ENCODE measurements at regions not wholly inside any gene's neighbourhood (a gene's known extent, or its start where the extent isn't known, plus 50 kb on each side); places are given as distances from the start of the nearest gene placed in this dataset.

DNA sequence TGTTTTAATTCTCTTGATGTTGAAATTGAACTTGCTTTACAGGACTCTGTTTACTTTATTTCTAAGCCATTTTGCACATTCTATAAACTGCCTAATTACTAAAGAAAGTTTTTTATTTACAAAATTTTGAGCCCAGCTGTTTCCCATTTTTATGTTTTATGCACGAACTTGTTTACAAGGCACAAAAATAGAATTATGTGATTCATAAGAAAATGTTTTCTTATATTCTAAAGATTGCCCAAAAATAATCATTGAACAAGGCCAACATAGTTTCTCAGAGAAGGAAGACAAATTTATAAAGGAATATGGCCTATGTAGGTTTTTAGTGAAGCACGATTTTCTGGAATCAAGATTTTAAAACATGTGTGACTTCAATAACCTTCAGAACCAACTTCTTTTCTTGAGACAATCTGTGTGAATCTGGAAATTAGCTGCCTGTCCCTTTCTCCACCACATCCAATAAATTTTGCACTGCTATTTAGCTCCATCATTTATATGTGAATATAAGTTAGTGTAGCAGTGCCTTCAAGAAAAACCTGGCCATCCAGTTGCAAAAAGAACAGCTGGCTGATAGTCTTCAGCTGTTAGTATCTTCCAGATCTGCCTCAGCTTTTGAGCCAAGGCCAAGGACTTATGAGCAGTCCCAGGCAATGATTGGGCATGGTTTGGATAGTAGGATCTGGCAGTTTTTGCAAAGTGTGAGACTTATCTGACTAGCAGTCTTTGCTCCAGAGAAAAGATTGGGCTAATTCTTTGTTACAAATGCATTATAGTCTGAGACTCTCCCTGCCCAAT, 253.2 kb upstream of the COL3A1 start:
- Histone ChIP-seq H3K4me3 (replicated peaks; ENCODE audit: low read depth, low read length) (no peak overlapping the region), H3K36me3 (ENCODE audit: control insufficient read depth, insufficient read depth, low read length) (no peaks in the 10 kb centered on the region), H3K27me3 (replicated peaks; ENCODE audit: control insufficient read depth, insufficient read depth, low read length) (no peaks in the 10 kb centered on the region)
- no peak for DNase-seq (ENCODE audit: extremely low read depth, insufficient read length)
- TF ChIP-seq, protein P1, sequence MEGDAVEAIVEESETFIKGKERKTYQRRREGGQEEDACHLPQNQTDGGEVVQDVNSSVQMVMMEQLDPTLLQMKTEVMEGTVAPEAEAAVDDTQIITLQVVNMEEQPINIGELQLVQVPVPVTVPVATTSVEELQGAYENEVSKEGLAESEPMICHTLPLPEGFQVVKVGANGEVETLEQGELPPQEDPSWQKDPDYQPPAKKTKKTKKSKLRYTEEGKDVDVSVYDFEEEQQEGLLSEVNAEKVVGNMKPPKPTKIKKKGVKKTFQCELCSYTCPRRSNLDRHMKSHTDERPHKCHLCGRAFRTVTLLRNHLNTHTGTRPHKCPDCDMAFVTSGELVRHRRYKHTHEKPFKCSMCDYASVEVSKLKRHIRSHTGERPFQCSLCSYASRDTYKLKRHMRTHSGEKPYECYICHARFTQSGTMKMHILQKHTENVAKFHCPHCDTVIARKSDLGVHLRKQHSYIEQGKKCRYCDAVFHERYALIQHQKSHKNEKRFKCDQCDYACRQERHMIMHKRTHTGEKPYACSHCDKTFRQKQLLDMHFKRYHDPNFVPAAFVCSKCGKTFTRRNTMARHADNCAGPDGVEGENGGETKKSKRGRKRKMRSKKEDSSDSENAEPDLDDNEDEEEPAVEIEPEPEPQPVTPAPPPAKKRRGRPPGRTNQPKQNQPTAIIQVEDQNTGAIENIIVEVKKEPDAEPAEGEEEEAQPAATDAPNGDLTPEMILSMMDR (IDR thresholded peaks at IDR 0.05; ENCODE audit: insufficient read depth, low read length, poor library complexity, severe bottlenecking): no peak

DNA sequence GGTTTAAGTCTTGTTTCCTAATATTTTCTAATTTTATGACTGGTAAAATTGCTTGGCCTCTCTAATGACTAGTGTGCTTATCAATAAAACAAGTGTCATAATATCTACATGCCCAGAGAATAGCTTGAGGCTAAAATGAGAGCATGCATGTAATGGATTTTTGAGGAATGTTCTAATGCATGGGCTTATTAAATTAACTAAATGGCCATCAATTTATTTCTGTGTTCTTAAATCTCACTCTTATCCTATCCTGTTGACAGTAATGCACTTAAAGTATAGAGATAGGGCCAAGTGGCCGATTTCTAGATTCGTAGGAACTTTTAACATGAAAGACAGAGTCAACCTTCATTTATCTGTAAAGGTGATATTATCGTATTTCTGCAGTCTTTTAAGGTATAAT, 252.4 kb upstream of the COL3A1 start:
- TF ChIP-seq, protein P1 (IDR thresholded peaks at IDR 0.05; ENCODE audit: insufficient read depth, low read length, poor library complexity, severe bottlenecking): no peak
- DNase-seq (ENCODE audit: extremely low read depth, insufficient read length): no peak
- Histone ChIP-seq H3K4me3 (replicated peaks; ENCODE audit: low read depth, low read length) (no peak overlapping the region), H3K36me3 (ENCODE audit: control insufficient read depth, insufficient read depth, low read length) (no peaks in the 10 kb centered on the region), H3K27me3 (replicated peaks; ENCODE audit: control insufficient read depth, insufficient read depth, low read length) (no peaks in the 10 kb centered on the region)

DNA sequence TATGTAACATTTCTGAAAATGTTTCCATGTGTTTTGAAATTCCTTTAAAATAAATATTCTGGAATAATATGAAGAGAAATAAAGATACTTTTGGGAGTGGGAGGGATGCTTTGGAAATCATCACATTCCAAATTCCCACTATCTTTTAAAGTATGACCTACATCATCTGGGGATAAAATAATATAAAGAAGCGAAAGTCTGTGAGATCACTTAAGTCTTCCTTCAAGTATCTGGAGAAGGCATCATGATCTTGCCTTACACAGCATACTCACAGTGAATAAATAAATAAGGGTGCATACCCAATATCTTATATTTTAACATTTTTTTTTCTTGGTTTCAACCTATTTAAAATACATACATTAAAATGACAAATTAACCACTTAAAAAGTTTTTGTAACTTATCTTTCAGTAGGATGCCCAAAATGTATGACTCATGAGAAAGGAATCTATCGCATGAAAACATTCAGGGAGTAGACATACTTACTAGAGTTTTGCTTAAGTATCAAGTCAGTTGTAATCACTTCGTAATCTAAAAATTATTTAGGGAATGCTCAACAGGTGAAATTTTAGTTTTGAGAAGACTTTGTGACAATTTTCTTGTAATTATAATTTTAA, 248.3 kb upstream of the COL3A1 start:
- DNase-seq (ENCODE audit: extremely low read depth, insufficient read length): no peak
- Histone ChIP-seq H3K36me3 (ENCODE audit: control insufficient read depth, insufficient read depth, low read length) (no peaks in the 10 kb centered on the region), H3K27me3 (replicated peaks; ENCODE audit: control insufficient read depth, insufficient read depth, low read length) (no peaks in the 10 kb centered on the region), H3K4me3 (replicated peaks; ENCODE audit: low read depth, low read length) (no peak overlapping the region)
- TF ChIP-seq, protein P1 (IDR thresholded peaks at IDR 0.05; ENCODE audit: insufficient read depth, low read length, poor library complexity, severe bottlenecking): no peak

DNA sequence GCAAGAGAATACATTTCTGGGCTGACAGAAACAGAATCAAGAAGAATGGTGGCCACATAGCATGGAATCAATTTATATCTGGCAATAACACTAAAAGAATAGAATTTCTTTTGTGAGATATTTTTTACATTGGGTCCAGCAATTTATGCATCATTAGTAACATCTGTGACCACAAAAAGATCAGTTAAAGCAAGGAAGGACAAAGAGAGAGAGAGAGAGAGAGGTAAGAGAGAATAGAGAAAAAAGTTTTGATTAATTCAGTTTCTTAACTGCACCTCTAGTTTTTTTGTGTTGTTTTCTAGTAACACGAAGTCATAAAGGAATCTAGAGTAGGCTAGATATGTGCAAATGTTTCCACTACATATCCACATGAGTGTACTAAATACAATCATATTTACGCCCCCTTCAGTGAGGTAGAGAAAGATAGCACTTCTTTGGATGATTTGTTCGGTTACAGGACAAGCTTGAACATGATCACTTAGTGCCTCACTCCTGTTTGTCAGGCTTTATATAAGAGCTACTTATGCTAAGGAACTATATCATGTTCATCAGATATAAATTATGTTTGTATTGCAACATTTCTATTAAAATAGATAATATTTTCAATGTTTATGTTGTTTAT, 247.4 kb upstream of the COL3A1 start:
- TF ChIP-seq, protein P1 (IDR thresholded peaks at IDR 0.05; ENCODE audit: insufficient read depth, low read length, poor library complexity, severe bottlenecking): no peak
- H3K4me3 ChIP-seq (replicated peaks; ENCODE audit: low read depth, low read length): no peak overlapping the region
- no peaks in the 10 kb centered on the region for H3K36me3 ChIP-seq (ENCODE audit: control insufficient read depth, insufficient read depth, low read length)
- no peaks in the 10 kb centered on the region for H3K27me3 ChIP-seq (replicated peaks; ENCODE audit: control insufficient read depth, insufficient read depth, low read length)
- DNase-seq (ENCODE audit: extremely low read depth, insufficient read length): no peak

DNA sequence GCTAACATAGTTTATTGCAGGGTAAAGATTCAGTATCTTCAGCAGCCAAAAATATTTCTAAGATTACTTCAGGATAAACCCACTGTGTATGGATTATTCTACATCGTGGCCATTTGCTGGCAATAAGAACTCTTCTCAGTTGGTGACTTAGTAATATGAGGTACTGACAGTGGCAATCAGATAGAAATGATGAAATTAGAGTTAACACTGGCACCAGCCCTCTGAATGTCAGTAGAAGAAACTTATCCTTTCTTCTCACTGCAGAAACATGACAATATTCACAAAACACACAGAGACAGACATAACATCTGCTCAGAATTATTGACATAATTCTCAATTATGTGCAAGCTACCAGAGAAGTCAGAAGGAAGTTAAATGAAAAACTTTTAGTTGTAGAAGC, 246.3 kb upstream of the COL3A1 start:
- Histone ChIP-seq H3K4me3 (replicated peaks; ENCODE audit: low read depth, low read length) (no peak overlapping the region), H3K27me3 (replicated peaks; ENCODE audit: control insufficient read depth, insufficient read depth, low read length) (no peaks in the 10 kb centered on the region), H3K36me3 (ENCODE audit: control insufficient read depth, insufficient read depth, low read length) (no peaks in the 10 kb centered on the region)
- TF ChIP-seq, protein P1 (IDR thresholded peaks at IDR 0.05; ENCODE audit: insufficient read depth, low read length, poor library complexity, severe bottlenecking): no peak
- DNase-seq (ENCODE audit: extremely low read depth, insufficient read length): no peak

Data from GM06990 (cell line).